RWPE1 (cell line): ENCODE measurements at regions not wholly inside any gene's neighbourhood (a gene's known extent, or its start where the extent isn't known, plus 50 kb on each side); places are given as distances from the start of the nearest gene placed in this dataset.

Experiments
- CTCF ChIA-PET: fragments of 350-600 bp; sonication (Branson Sonifier 250); formaldehyde crosslinking; extraction: SDS; loops from one replicate; lab custom pipeline; 2021; lab: Yijun Ruan, JAX
- POLR2A ChIA-PET: fragments of 400-600 bp; formaldehyde crosslinking; extraction: SDS; loops from one replicate; lab custom pipeline; 2020; ENCODE audit warnings: antibody characterized with exemption; ENCODE audit not compliant: low non-redundant PET; lab: Yijun Ruan, JAX
- DNase-seq: peaks from one replicate; pipeline ENCODE4 v3.0.0; 2012; ENCODE audit warnings: low spot score
- H3K27ac ChIP-seq: fragments of 450-650 bp; 2 replicates; pipeline ENCODE4 v1.5.1; 2017
- TF ChIP-seq, protein P1 (sequence below): fragments of 450-650 bp; conservative IDR thresholded peaks from 2 replicates; pipeline ENCODE4 v1.5.1; 2017; ENCODE audit warnings: low read depth, mild to moderate bottlenecking

DNA sequence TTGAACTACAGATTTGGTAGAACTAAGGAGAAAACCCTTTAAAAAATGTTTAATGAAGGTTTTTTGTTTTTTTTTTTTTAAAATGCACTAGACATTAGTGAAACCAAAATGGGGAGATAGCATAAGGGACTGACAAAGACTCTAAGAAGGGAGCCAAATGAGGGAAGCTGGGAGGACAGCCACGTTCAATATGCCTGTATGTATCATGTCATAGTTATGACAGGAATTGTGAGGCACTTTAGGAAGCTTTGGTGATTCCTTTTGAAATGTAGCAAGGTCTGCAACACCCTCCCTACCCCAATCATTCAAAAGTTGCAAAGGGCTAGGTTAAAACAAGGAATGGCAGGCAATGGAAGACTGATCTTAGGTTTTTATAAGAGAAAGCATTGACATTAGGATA, 526.0 kb downstream of the TLL1 start:
- TF ChIP-seq, protein P1, sequence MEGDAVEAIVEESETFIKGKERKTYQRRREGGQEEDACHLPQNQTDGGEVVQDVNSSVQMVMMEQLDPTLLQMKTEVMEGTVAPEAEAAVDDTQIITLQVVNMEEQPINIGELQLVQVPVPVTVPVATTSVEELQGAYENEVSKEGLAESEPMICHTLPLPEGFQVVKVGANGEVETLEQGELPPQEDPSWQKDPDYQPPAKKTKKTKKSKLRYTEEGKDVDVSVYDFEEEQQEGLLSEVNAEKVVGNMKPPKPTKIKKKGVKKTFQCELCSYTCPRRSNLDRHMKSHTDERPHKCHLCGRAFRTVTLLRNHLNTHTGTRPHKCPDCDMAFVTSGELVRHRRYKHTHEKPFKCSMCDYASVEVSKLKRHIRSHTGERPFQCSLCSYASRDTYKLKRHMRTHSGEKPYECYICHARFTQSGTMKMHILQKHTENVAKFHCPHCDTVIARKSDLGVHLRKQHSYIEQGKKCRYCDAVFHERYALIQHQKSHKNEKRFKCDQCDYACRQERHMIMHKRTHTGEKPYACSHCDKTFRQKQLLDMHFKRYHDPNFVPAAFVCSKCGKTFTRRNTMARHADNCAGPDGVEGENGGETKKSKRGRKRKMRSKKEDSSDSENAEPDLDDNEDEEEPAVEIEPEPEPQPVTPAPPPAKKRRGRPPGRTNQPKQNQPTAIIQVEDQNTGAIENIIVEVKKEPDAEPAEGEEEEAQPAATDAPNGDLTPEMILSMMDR = no peak
- no peak overlapping the region for H3K27ac ChIP-seq
- DNase-seq = no peak
- ChIA-PET POLR2A (no interaction called here), CTCF (no interaction called here)

DNA sequence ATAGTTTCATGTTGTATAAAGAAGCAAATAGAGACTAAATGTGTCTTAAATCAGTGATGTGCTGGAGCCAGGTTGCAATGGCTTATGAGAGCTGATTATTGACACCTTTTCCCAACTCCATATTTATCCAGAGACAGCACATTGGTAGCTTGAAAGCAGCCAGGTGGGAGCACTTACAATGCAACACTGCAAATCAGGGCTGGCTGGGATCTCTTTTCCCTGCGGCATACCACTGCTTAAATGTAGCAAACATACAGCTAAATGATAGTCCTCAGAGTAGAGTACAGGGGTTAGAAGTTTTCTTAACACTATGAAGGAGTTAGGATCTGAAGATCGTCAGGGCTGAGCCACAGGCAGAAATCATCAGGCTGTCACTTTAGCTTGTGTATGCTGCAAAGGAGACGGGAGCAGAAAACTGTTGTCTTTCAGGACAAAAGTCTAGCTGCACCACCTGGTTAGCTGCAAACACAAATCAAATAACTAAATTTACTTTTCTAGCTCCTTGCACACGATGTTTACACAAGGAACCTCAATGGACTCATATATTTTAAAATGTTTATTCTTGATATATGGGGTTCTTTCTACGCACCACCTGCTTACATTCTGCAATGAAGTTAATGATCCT, 527.3 kb downstream of the TLL1 start:
- CTCF ChIA-PET = interaction anchor here (0.6 kb wide), 1 partner anchor 94 kb away, joined by 3 read pairs; no protein-coding TSS in a partner anchor
- TF ChIP-seq, protein P1 = no peak
- DNase-seq = no peak
- POLR2A ChIA-PET = no interaction called here
- no peak overlapping the region for H3K27ac ChIP-seq

DNA sequence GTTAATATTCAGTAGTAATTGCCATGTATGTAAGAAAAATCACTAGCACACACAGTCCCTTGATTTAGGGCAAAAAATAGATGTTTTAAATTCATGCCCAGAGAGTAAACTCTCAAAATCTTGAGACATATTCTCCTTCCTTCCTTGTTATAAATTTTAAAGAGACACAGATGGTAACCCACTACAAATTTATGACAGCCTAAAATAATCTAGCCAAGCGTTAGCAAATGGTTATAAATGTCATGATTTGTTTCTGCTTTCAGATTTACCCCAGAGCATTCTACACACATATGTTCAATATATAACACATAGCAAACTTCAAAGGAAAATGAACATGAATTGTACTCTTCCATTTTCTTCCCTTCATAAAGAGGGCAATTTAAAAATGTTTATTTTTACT, 540.3 kb downstream of the TLL1 start:
- ChIA-PET CTCF (no interaction called here), POLR2A (no interaction called here)
- TF ChIP-seq, protein P1 = no peak
- DNase-seq = no peak
- no peak overlapping the region for H3K27ac ChIP-seq

DNA sequence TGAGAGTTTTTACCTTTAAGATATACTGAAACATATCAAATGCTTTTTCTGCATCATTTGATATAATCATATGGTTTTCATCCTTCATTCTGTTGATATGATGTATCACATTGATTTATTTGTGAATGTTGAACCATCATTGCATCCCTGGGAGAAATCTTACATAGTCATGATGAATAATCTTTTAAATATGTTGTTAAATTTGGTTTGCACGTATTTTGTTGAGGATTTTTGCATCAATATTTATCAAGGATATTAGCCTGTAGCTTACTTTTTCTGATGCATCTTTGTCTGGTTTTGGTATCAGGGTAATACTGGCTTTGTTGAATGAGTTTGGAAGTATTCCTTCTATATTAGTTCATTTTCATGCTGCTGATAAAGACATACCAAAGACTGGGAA, 541.4 kb downstream of the TLL1 start:
- TF ChIP-seq, protein P1 = no peak
- no peak overlapping the region for H3K27ac ChIP-seq
- ChIA-PET CTCF (no interaction called here), POLR2A (no interaction called here)
- no peak for DNase-seq

DNA sequence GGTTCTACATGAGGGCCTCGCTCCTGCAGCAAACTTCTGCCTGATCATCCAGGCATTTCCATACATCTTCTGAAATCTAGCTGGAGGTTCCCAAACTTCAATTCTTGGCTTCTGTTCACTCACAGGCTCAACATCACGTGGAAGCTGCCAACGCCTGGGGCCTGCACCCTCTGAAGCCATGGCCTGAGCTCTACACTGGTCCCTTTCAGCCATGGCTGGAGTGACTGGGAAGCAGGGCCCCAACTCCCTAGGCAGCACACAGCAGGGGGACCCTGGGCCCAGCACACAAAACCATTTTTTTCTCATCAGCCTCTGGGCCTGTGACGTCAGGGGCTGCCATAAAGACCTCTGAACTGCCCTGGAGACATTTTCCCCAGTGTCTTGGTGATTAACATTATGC, 542.7 kb downstream of the TLL1 start:
- TF ChIP-seq, protein P1 = no peak
- DNase-seq = no peak
- ChIA-PET POLR2A (no interaction called here), CTCF (no interaction called here)
- no peak overlapping the region for H3K27ac ChIP-seq

DNA sequence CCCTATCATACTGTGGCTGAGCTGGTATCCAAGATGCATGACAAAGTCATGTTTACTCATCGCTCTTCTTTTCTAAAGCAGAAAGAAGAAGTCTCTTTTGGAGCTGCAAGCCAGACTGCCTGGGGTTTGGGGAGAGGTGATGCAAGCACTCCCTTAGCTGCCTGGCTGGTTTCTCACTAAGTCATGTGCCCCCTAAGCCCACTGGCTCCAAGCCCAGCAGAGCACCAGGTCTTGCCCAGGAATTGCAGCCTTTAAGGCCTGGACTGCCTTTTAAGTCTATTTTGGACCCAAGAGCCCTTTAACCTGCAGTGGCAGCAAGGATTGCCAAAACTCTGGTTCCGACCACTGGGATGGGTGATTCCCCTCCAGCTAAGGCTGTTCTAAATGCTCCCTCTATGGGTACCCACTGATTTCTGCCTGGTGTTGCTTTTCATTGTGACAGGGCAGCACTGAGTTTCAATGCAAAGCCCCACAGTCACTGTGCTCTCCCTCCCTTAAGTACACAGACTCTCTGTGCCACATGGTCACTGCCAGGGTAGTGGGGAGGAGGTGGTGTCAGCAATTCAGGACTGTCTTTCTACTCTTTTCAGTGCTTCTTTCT, 548.6 kb downstream of the TLL1 start:
- POLR2A ChIA-PET = no interaction called here
- DNase-seq = no peak
- TF ChIP-seq, protein P1 = no peak
- H3K27ac ChIP-seq = no peak overlapping the region
- CTCF ChIA-PET = no interaction called here
